ENCODE measurements at regions not wholly inside any gene's neighbourhood (a gene's known extent, or its start where the extent isn't known, plus 50 kb on each side); places are given as distances from the start of the nearest gene placed in this dataset.
"Not testable (repeated sequence)": the region's sequence is repeated elsewhere in the genome, so short reads cannot be mapped to it uniquely, and the experiment has no call there.

DNA sequence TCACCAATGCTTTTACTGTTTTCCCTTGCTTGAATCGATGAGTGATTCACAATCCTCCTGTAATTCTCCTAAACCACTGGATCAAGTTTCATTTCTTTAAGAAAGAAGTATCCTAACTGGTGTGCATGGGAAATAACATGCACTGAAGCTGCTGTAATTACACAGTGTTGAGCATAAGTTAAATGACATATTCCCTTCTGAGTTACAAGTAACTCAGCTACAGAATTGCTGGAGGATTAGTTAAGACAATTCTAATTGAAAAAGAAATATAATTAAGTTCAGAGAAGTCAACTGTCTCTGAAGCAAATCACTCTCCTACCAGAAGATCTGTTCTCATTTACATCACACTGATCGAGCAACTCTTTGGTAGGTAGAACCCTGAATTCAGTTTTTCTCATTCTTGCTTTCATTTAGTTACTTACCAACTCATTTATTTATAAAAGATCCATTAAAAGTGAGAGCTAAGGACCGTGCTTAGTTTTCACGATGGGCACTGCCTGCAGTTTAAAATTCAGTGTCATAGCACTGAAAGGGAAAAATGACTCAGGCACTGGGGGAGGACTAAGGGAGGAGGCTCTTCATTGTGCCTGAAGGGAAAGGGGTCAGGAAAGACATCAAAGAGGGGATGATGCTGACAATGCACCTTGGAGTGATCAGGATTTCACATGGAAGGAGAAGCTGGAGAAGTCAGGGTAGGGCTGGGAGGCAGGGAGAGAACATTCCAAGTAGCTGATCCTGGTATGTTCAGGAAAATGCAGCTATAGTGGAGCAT lies 327.2 kb downstream of the EMP1 start:
- TF ChIP-seq EZH2 (IDR thresholded peaks at IDR 0.05; ENCODE audit: borderline replicate concordance, low read length), result no peak
- Histone ChIP-seq H3K36me3 (ENCODE audit: insufficient read depth, low read length) (no peaks in the 10 kb centered on the region), H3F3A (ENCODE audit: insufficient read depth, low read length) (no peaks in the 10 kb centered on the region), H2AFZ (ENCODE audit: low read length) (no peak overlapping the region), H3K9ac (ENCODE audit: low read length) (no peak overlapping the region), H4K20me1 (ENCODE audit: insufficient read depth, low read length) (no peaks in the 10 kb centered on the region), H3K4me2 (ENCODE audit: low read length) (no peak overlapping the region), H3K4me1 (ENCODE audit: insufficient read depth, low read length, severe bottlenecking) (no peaks in the 10 kb centered on the region), H3K9me3 (ENCODE audit: low read length) (peaks cover under 1% of the 10 kb centered on the region; the same call in 1 of the 2 replicates), H3K27ac (ENCODE audit: low read depth, low read length, poor library complexity, severe bottlenecking) (no peak overlapping the region), H3K27me3 (ENCODE audit: insufficient read depth, low read length) (no peaks in the 10 kb centered on the region), H3K4me3 (ENCODE audit: low read depth, low read length, poor library complexity, severe bottlenecking) (no peak overlapping the region), H3K9me2 (ENCODE audit: low read depth, low read length) (no peaks in the 10 kb centered on the region), H3K79me2 (ENCODE audit: insufficient read depth, low read length) (no peaks in the 10 kb centered on the region)

DNA sequence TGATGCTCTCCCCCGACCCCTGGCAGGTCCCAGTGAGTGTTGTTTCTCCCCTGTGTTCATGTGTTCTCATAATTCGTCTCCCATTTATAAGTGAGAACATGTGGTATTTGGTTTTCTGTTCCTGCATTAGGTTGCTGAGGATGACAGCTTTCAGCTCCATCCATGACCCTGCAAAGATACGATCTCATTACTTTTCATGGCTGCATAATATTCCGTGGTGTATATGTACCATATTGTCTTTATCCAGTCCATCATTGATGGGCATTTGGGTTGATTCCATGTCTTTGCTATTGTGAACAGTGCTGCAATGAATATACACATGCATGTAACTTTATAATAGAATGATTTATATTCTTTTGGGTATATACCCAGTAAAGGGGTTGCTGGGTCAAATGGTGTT lies 321.5 kb downstream of the EMP1 start:
- H3F3A ChIP-seq (ENCODE audit: insufficient read depth, low read length); H3K36me3 ChIP-seq (ENCODE audit: insufficient read depth, low read length); H2AFZ ChIP-seq (ENCODE audit: low read length); H3K9me3 ChIP-seq (ENCODE audit: low read length); H3K9ac ChIP-seq (ENCODE audit: low read length); H3K4me2 ChIP-seq (ENCODE audit: low read length); H3K9me2 ChIP-seq (ENCODE audit: low read depth, low read length); H3K79me2 ChIP-seq (ENCODE audit: insufficient read depth, low read length); H3K27me3 ChIP-seq (ENCODE audit: insufficient read depth, low read length); H3K4me3 ChIP-seq (ENCODE audit: low read depth, low read length, poor library complexity, severe bottlenecking); H3K4me1 ChIP-seq (ENCODE audit: insufficient read depth, low read length, severe bottlenecking); H3K27ac ChIP-seq (ENCODE audit: low read depth, low read length, poor library complexity, severe bottlenecking); H4K20me1 ChIP-seq (ENCODE audit: insufficient read depth, low read length): not testable (repeated sequence)

DNA sequence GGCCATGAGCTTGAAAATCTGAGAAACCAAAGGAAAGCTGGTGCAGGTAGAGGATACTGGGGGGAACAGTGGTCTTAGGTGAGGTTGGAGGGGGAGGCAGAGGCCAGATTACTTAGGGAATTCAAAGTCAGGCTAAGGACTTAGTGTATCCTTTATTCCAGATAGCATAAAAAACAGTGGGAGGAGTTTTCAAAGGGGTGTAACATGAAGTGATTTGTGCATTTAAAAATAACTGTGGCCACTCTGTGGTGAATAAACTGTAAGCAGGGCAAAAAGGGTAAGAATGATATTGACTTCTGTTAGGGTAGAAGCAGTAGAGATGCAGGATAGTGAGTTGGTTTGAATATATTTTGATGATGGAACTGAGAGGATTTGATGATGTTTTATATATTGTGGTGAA lies 313.2 kb downstream of the EMP1 start:
- no peak overlapping the region for H3K9ac ChIP-seq (ENCODE audit: low read length)
- TF ChIP-seq, protein P1, sequence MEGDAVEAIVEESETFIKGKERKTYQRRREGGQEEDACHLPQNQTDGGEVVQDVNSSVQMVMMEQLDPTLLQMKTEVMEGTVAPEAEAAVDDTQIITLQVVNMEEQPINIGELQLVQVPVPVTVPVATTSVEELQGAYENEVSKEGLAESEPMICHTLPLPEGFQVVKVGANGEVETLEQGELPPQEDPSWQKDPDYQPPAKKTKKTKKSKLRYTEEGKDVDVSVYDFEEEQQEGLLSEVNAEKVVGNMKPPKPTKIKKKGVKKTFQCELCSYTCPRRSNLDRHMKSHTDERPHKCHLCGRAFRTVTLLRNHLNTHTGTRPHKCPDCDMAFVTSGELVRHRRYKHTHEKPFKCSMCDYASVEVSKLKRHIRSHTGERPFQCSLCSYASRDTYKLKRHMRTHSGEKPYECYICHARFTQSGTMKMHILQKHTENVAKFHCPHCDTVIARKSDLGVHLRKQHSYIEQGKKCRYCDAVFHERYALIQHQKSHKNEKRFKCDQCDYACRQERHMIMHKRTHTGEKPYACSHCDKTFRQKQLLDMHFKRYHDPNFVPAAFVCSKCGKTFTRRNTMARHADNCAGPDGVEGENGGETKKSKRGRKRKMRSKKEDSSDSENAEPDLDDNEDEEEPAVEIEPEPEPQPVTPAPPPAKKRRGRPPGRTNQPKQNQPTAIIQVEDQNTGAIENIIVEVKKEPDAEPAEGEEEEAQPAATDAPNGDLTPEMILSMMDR (IDR thresholded peaks at IDR 0.05; ENCODE audit: low read length), result no peak
- no peak for TF ChIP-seq EZH2 (IDR thresholded peaks at IDR 0.05; ENCODE audit: borderline replicate concordance, low read length)

DNA sequence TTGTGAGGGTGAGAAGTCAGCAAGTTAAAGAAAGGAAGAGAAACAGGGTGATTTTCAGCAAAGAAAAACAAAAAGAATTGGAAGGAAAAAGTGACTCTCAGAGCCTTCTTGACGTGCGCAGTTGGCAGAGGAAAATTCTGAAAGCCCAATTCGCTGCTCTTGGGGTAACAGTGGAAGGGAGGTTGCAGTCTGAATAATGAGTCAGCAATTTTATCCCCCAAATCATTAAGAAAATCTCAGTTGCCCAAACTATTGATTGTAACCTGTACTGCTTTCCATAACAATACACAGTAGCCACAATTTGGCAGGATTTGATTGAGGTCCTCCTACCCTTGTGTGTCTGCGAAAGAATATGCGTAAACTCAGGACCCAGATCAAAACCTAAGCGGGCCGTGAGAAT lies 309.1 kb downstream of the EMP1 start:
- Histone ChIP-seq H3K9me2 (ENCODE audit: low read depth, low read length) (no peaks in the 10 kb centered on the region), H3K9me3 (ENCODE audit: low read length) (no peaks in the 10 kb centered on the region), H3K27ac (ENCODE audit: low read depth, low read length, poor library complexity, severe bottlenecking) (no peak overlapping the region), H4K20me1 (ENCODE audit: insufficient read depth, low read length) (no peaks in the 10 kb centered on the region), H3K27me3 (ENCODE audit: insufficient read depth, low read length) (no peaks in the 10 kb centered on the region), H3K4me2 (ENCODE audit: low read length) (no peak overlapping the region), H2AFZ (ENCODE audit: low read length) (no peak overlapping the region), H3K9ac (ENCODE audit: low read length) (no peak overlapping the region), H3K4me1 (ENCODE audit: insufficient read depth, low read length, severe bottlenecking) (no peaks in the 10 kb centered on the region), H3F3A (ENCODE audit: insufficient read depth, low read length) (no peaks in the 10 kb centered on the region), H3K79me2 (ENCODE audit: insufficient read depth, low read length) (no peaks in the 10 kb centered on the region), H3K4me3 (ENCODE audit: low read depth, low read length, poor library complexity, severe bottlenecking) (no peak overlapping the region), H3K36me3 (ENCODE audit: insufficient read depth, low read length) (no peaks in the 10 kb centered on the region)
- no peak for TF ChIP-seq EZH2 (IDR thresholded peaks at IDR 0.05; ENCODE audit: borderline replicate concordance, low read length)

More for the DNA sequence above, 313.2 kb downstream of the EMP1 start:
- Histone ChIP-seq H3K4me1 (ENCODE audit: insufficient read depth, low read length, severe bottlenecking) (no peaks in the 10 kb centered on the region), H4K20me1 (ENCODE audit: insufficient read depth, low read length) (no peaks in the 10 kb centered on the region), H3K27ac (ENCODE audit: low read depth, low read length, poor library complexity, severe bottlenecking) (no peak overlapping the region), H3K4me3 (ENCODE audit: low read depth, low read length, poor library complexity, severe bottlenecking) (no peak overlapping the region), H3K79me2 (ENCODE audit: insufficient read depth, low read length) (no peaks in the 10 kb centered on the region), H3K4me2 (ENCODE audit: low read length) (no peak overlapping the region), H3K9me2 (ENCODE audit: low read depth, low read length) (no peaks in the 10 kb centered on the region), H2AFZ (ENCODE audit: low read length) (no peak overlapping the region), H3F3A (ENCODE audit: insufficient read depth, low read length) (no peaks in the 10 kb centered on the region), H3K9me3 (ENCODE audit: low read length) (no peaks in the 10 kb centered on the region), H3K36me3 (ENCODE audit: insufficient read depth, low read length) (no peaks in the 10 kb centered on the region), H3K27me3 (ENCODE audit: insufficient read depth, low read length) (no peaks in the 10 kb centered on the region)

Data from OCI-LY1 (cell line).